ENCODE measurements at regions not wholly inside any gene's neighbourhood (a gene's known extent, or its start where the extent isn't known, plus 50 kb on each side); places are given as distances from the start of the nearest gene placed in this dataset.

GRCh38 chr10:131724169-131724545, 176.7 kb upstream of the PPP2R2D start:
- DNase-seq (ENCODE audit: low spot score in 2 of 2) (no peak), ATAC-seq (replicated peaks; ENCODE audit: extremely low read depth, poor library complexity, severe bottlenecking) (no peak)
- Mint-ChIP-seq H3K9me3 (no peaks in the 10 kb centered on the region), H3K4me3 (no peak overlapping the region), H3K27ac (ENCODE audit: low read depth) (no peak overlapping the region), H3K36me3 (ENCODE audit: insufficient read depth) (peaks cover 3% of the 10 kb centered on the region), H3K4me1 (peaks cover 5% of the 10 kb centered on the region), H3K27me3 (peaks cover 19% of the 10 kb centered on the region)

- H3K9me3 Mint-ChIP-seq: no peaks in the 10 kb centered on the region
- peaks cover 26% of the 10 kb centered on the region for H3K27me3 Mint-ChIP-seq
- H3K4me1 Mint-ChIP-seq: peaks cover 5% of the 10 kb centered on the region
- H3K36me3 Mint-ChIP-seq (ENCODE audit: insufficient read depth): peaks cover 3% of the 10 kb centered on the region
- DNase-seq (ENCODE audit: low spot score in 2 of 2) (no peak), ATAC-seq (replicated peaks; ENCODE audit: extremely low read depth, poor library complexity, severe bottlenecking) (no peak)
- H3K27ac Mint-ChIP-seq (ENCODE audit: low read depth): no peak overlapping the region
- H3K4me3 Mint-ChIP-seq: no peak overlapping the region
Measured at GRCh38 chr10:131724891-131725580, 175.8 kb upstream of the PPP2R2D start.

- ATAC-seq (replicated peaks; ENCODE audit: extremely low read depth, poor library complexity, severe bottlenecking) (no peak), DNase-seq (ENCODE audit: low spot score in 2 of 2) (no peak)
- no peak overlapping the region for H3K27ac Mint-ChIP-seq (ENCODE audit: low read depth)
- no peak overlapping the region for H3K4me3 Mint-ChIP-seq
- peaks cover 26% of the 10 kb centered on the region for H3K27me3 Mint-ChIP-seq
- H3K9me3 Mint-ChIP-seq: no peaks in the 10 kb centered on the region
- H3K36me3 Mint-ChIP-seq (ENCODE audit: insufficient read depth): peaks cover 3% of the 10 kb centered on the region
- H3K4me1 Mint-ChIP-seq: peaks cover 5% of the 10 kb centered on the region
Measured at GRCh38 chr10:131725581-131726069, 175.2 kb upstream of the PPP2R2D start.

- H3K4me3 Mint-ChIP-seq: no peak overlapping the region
- peaks cover 5% of the 10 kb centered on the region for H3K4me1 Mint-ChIP-seq
- no peak overlapping the region for H3K27ac Mint-ChIP-seq (ENCODE audit: low read depth)
- H3K9me3 Mint-ChIP-seq: no peaks in the 10 kb centered on the region
- peaks cover 26% of the 10 kb centered on the region for H3K27me3 Mint-ChIP-seq
- H3K36me3 Mint-ChIP-seq (ENCODE audit: insufficient read depth): peaks cover 3% of the 10 kb centered on the region
- ATAC-seq (replicated peaks; ENCODE audit: extremely low read depth, poor library complexity, severe bottlenecking): no peak
- no peak for DNase-seq (ENCODE audit: low spot score in 2 of 2)
Measured at GRCh38 chr10:131726076-131726880, 174.5 kb upstream of the PPP2R2D start.

- Mint-ChIP-seq H3K36me3 (ENCODE audit: insufficient read depth) (peaks cover 3% of the 10 kb centered on the region), H3K4me1 (peaks cover 5% of the 10 kb centered on the region), H3K27ac (ENCODE audit: low read depth) (no peak overlapping the region), H3K9me3 (no peaks in the 10 kb centered on the region), H3K4me3 (no peak overlapping the region), H3K27me3 (peaks cover 26% of the 10 kb centered on the region)
- ATAC-seq (replicated peaks; ENCODE audit: extremely low read depth, poor library complexity, severe bottlenecking): no peak
- no peak for DNase-seq (ENCODE audit: low spot score in 2 of 2)
Measured at GRCh38 chr10:131726967-131727366, 173.8 kb upstream of the PPP2R2D start.

GRCh38 chr10:131727560-131727959, 173.2 kb upstream of the PPP2R2D start:
- Mint-ChIP-seq H3K9me3 (no peaks in the 10 kb centered on the region), H3K27ac (ENCODE audit: low read depth) (no peak overlapping the region), H3K27me3 (peaks cover 26% of the 10 kb centered on the region), H3K36me3 (ENCODE audit: insufficient read depth) (peaks cover 3% of the 10 kb centered on the region), H3K4me1 (peaks cover 5% of the 10 kb centered on the region), H3K4me3 (no peak overlapping the region)
- no peak for ATAC-seq (replicated peaks; ENCODE audit: extremely low read depth, poor library complexity, severe bottlenecking)
- DNase-seq (ENCODE audit: low spot score in 2 of 2): no peak

- peaks cover 26% of the 10 kb centered on the region for H3K27me3 Mint-ChIP-seq
- H3K36me3 Mint-ChIP-seq (ENCODE audit: insufficient read depth): peaks cover 3% of the 10 kb centered on the region
- H3K4me3 Mint-ChIP-seq: no peak overlapping the region
- H3K9me3 Mint-ChIP-seq: no peaks in the 10 kb centered on the region
- ATAC-seq (replicated peaks; ENCODE audit: extremely low read depth, poor library complexity, severe bottlenecking) (no peak), DNase-seq (ENCODE audit: low spot score in 2 of 2) (no peak)
- H3K27ac Mint-ChIP-seq (ENCODE audit: low read depth): no peak overlapping the region
- H3K4me1 Mint-ChIP-seq: peaks cover 5% of the 10 kb centered on the region
Measured at GRCh38 chr10:131728286-131729228, 172.3 kb upstream of the PPP2R2D start.

GRCh38 chr10:131729361-131729760, 171.4 kb upstream of the PPP2R2D start:
- ATAC-seq (replicated peaks; ENCODE audit: extremely low read depth, poor library complexity, severe bottlenecking) (no peak), DNase-seq (ENCODE audit: low spot score in 2 of 2) (no peak)
- Mint-ChIP-seq H3K27ac (ENCODE audit: low read depth) (no peak overlapping the region), H3K9me3 (no peaks in the 10 kb centered on the region), H3K4me1 (peaks cover 5% of the 10 kb centered on the region), H3K4me3 (no peak overlapping the region), H3K36me3 (ENCODE audit: insufficient read depth) (peaks cover 3% of the 10 kb centered on the region), H3K27me3 (peaks cover 26% of the 10 kb centered on the region)

GRCh38 chr10:131729938-131730660, 170.7 kb upstream of the PPP2R2D start:
- no peak for DNase-seq (ENCODE audit: low spot score in 2 of 2)
- Mint-ChIP-seq H3K9me3 (no peaks in the 10 kb centered on the region), H3K4me3 (no peak overlapping the region), H3K36me3 (ENCODE audit: insufficient read depth) (peaks cover 3% of the 10 kb centered on the region), H3K4me1 (peaks cover 5% of the 10 kb centered on the region), H3K27me3 (peaks cover 26% of the 10 kb centered on the region), H3K27ac (ENCODE audit: low read depth) (no peak overlapping the region)
- no peak for ATAC-seq (replicated peaks; ENCODE audit: extremely low read depth, poor library complexity, severe bottlenecking)

- H3K27me3 Mint-ChIP-seq: peaks cover 26% of the 10 kb centered on the region
- H3K27ac Mint-ChIP-seq (ENCODE audit: low read depth): no peak overlapping the region
- ATAC-seq (replicated peaks; ENCODE audit: extremely low read depth, poor library complexity, severe bottlenecking): no peak
- H3K4me3 Mint-ChIP-seq: no peak overlapping the region
- no peaks in the 10 kb centered on the region for H3K9me3 Mint-ChIP-seq
- no peak for DNase-seq (ENCODE audit: low spot score in 2 of 2)
- no peaks in the 10 kb centered on the region for H3K4me1 Mint-ChIP-seq
- peaks cover 3% of the 10 kb centered on the region for H3K36me3 Mint-ChIP-seq (ENCODE audit: insufficient read depth)
Measured at GRCh38 chr10:131730771-131731497, 169.9 kb upstream of the PPP2R2D start.

GRCh38 chr10:131731780-131732630, 168.8 kb upstream of the PPP2R2D start:
- Mint-ChIP-seq H3K27ac (ENCODE audit: low read depth) (no peak overlapping the region), H3K4me1 (no peaks in the 10 kb centered on the region), H3K27me3 (peaks cover 19% of the 10 kb centered on the region), H3K9me3 (no peaks in the 10 kb centered on the region), H3K36me3 (ENCODE audit: insufficient read depth) (no peaks in the 10 kb centered on the region), H3K4me3 (no peak overlapping the region)
- DNase-seq (ENCODE audit: low spot score in 2 of 2) (no peak), ATAC-seq (replicated peaks; ENCODE audit: extremely low read depth, poor library complexity, severe bottlenecking) (no peak)
